Suprapubic skin (tissue), 4 donors: ENCODE measurements at regions not wholly inside any gene's neighbourhood (a gene's known extent, or its start where the extent isn't known, plus 50 kb on each side); places are given as distances from the start of the nearest gene placed in this dataset.
"Not testable (repeated sequence)": the region's sequence is repeated elsewhere in the genome, so short reads cannot be mapped to it uniquely, and the experiment has no call there.

ENCODE experiments used
- DNase-seq, 2 donors: peaks; one replicate each; pipeline ENCODE4 v3.0.0-alpha.2; 2019; ENCODE audit warnings: low spot score in 2 of 2
- H3K27ac ChIP-seq: fragments of 200-600 bp; sonication (generic); one replicate; pipeline ENCODE4 v1.5.1; 2019
- H3K27me3 ChIP-seq: fragments of 200-600 bp; sonication (generic); one replicate; pipeline ENCODE4 v1.5.1; 2019
- H3K36me3 ChIP-seq: fragments of 200-600 bp; sonication (generic); one replicate; pipeline ENCODE4 v1.5.1; 2019
- H3K4me1 ChIP-seq: fragments of 200-600 bp; sonication (generic); one replicate; pipeline ENCODE4 v1.5.1; 2019
- H3K4me3 ChIP-seq: fragments of 200-600 bp; sonication (generic); one replicate; pipeline ENCODE4 v1.5.1; 2019; ENCODE audit warnings: mild to moderate bottlenecking
- H3K9me3 ChIP-seq: fragments of 200-600 bp; sonication (generic); one replicate; pipeline ENCODE4 v1.5.1; 2019
- CTCF ChIP-seq, 2 donors: fragments of 200-600 bp in 1 of 2; fragments of 450-650 bp in 1 of 2; sonication (generic) in 1 of 2; IDR thresholded peaks; one replicate each; pipeline ENCODE4 v1.5.1; 2016 to 2019; ENCODE audit warnings: antibody characterized with exemption in 2 of 2, mild to moderate bottlenecking in 1 of 2, moderate library complexity in 1 of 2
- EP300 ChIP-seq: sonication (generic); formaldehyde crosslinking; IDR thresholded peaks from one replicate; pipeline ENCODE4 v1.6.1; 2017; ENCODE audit warnings: antibody characterized with exemption
- POLR2A ChIP-seq, 2 donors: fragments of 450-650 bp; IDR thresholded peaks; one replicate each; pipeline ENCODE4 v1.6.1; 2017; ENCODE audit warnings: antibody characterized with exemption in 2 of 2, mild to moderate bottlenecking in 2 of 2, moderate library complexity in 2 of 2
- POLR2AphosphoS5 ChIP-seq, 3 donors: sonication (generic); formaldehyde crosslinking; IDR thresholded peaks; one replicate each; pipeline ENCODE4 v1.6.1; 2017; ENCODE audit warnings: antibody characterized with exemption in 3 of 3
- WGBS: methylation state at CpG from one replicate; pipeline ENCODE4 v1.1.5; 2018; 5-methylcytosine and 5-hydroxymethylcytosine counted together

DNA sequence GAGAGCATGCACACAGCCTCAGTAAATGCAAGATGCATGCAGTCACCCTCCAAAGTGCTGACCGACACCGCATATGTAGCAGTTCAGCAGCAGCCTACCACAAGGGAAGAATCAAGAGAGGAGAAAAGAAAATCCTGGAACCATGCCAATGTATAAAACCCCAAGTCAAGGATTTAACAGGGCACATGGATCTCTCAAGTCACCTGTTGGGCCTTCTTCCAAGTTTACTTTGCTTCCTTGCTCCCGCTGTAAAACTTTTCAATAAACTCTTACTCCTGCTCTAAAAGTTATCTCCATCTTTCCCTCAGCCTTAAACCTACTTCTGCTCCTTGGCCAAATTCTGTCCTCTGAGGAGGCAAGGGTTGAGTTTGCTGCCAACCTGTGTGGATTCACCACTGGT, 147.8 kb upstream of the MAP2 start:
- Histone ChIP-seq H3K4me3 (no peak overlapping the region), H3K4me1 (no peaks in the 10 kb centered on the region), H3K9me3 (no peaks in the 10 kb centered on the region), H3K27ac (no peak overlapping the region), H3K36me3 (no peaks in the 10 kb centered on the region), H3K27me3 (no peaks in the 10 kb centered on the region)
- 85% methylated on average over 3 of the region's 3 CpGs for WGBS
- no peak for DNase-seq
- TF ChIP-seq POLR2A (IDR thresholded peaks at IDR 0.05) (no peak), EP300 (no peak), POLR2AphosphoS5 (IDR thresholded peaks at IDR 0.05) (no peak), CTCF (IDR thresholded peaks at IDR 0.05) (no peak)

GRCh38 chr2:209277444-209277843, 146.4 kb upstream of the MAP2 start:
- Histone ChIP-seq H3K4me3 (no peak overlapping the region), H3K36me3 (no peaks in the 10 kb centered on the region), H3K27me3 (no peaks in the 10 kb centered on the region), H3K4me1 (no peaks in the 10 kb centered on the region), H3K27ac (no peak overlapping the region), H3K9me3 (peaks cover 1% of the 10 kb centered on the region)
- 54% methylated on average over 3 of the region's 3 CpGs for WGBS
- TF ChIP-seq EP300 (no peak), CTCF (IDR thresholded peaks at IDR 0.05) (no peak), POLR2A (IDR thresholded peaks at IDR 0.05) (no peak)
- no peak for DNase-seq

GRCh38 chr2:209298601-209299000, 125.2 kb upstream of the MAP2 start:
- 96% methylated on average over 2 of the region's 2 CpGs for WGBS
- H3K27ac ChIP-seq: no peak overlapping the region
- DNase-seq: no peak
- H3K4me3 ChIP-seq: no peak overlapping the region
- TF ChIP-seq EP300 (no peak), POLR2AphosphoS5 (IDR thresholded peaks at IDR 0.05) (no peak), CTCF (IDR thresholded peaks at IDR 0.05) (no peak), POLR2A (IDR thresholded peaks at IDR 0.05) (no peak)
- H3K9me3 ChIP-seq: no peaks in the 10 kb centered on the region
- H3K36me3 ChIP-seq: no peaks in the 10 kb centered on the region
- H3K27me3 ChIP-seq: no peaks in the 10 kb centered on the region
- no peaks in the 10 kb centered on the region for H3K4me1 ChIP-seq

- H3K27me3 ChIP-seq, H3K27ac ChIP-seq, DNase-seq, H3K36me3 ChIP-seq, H3K4me1 ChIP-seq, H3K4me3 ChIP-seq, H3K9me3 ChIP-seq: not testable (repeated sequence)
- 94% methylated on average over 11 of the region's 11 CpGs for WGBS
Measured at GRCh38 chr2:209299478-209299877, 124.4 kb upstream of the MAP2 start.

GRCh38 chr2:209300766-209301165, 123.1 kb upstream of the MAP2 start:
- DNase-seq, H3K27ac ChIP-seq, H3K36me3 ChIP-seq, H3K27me3 ChIP-seq, H3K9me3 ChIP-seq, H3K4me1 ChIP-seq, H3K4me3 ChIP-seq: not testable (repeated sequence)
- 89% methylated on average over 9 of the region's 9 CpGs for WGBS

DNA sequence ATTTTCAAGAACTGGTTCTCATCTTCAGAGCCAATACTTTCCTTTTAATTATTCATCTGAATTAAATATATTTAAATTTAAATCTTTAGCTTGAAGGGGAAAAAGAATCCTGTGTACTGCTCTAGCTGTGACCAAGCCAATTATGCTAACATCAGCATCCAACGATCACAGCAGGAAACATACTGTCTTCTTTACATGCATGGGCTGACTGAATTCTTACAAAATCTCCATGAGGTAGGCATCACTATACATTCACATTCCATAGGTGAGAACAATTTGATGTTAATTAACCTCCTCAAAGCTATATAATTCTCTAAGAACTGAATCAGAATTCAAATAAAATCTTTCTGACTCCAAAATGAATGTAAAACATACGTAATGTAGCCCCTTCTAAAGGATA, 118.8 kb upstream of the MAP2 start:
- H3K27me3 ChIP-seq: no peaks in the 10 kb centered on the region
- no peaks in the 10 kb centered on the region for H3K9me3 ChIP-seq
- no peak overlapping the region for H3K27ac ChIP-seq
- no peaks in the 10 kb centered on the region for H3K4me1 ChIP-seq
- WGBS: 50% methylated on average over 2 of the region's 2 CpGs
- H3K36me3 ChIP-seq: no peaks in the 10 kb centered on the region
- no peak overlapping the region for H3K4me3 ChIP-seq
- TF ChIP-seq POLR2A (IDR thresholded peaks at IDR 0.05) (no peak), POLR2AphosphoS5 (IDR thresholded peaks at IDR 0.05) (no peak), CTCF (IDR thresholded peaks at IDR 0.05) (no peak), EP300 (no peak)
- no peak for DNase-seq
